HG03196 (cell line): ENCODE measurements at regions not wholly inside any gene's neighbourhood (a gene's known extent, or its start where the extent isn't known, plus 50 kb on each side); places are given as distances from the start of the nearest gene placed in this dataset.

Experiments used
- ATAC-seq: cut with Tn5 transposase; IDR thresholded peaks from one replicate; pipeline ENCODE4 v1.9.1; 2021; ENCODE audit not compliant: unreplicated experiment

DNA sequence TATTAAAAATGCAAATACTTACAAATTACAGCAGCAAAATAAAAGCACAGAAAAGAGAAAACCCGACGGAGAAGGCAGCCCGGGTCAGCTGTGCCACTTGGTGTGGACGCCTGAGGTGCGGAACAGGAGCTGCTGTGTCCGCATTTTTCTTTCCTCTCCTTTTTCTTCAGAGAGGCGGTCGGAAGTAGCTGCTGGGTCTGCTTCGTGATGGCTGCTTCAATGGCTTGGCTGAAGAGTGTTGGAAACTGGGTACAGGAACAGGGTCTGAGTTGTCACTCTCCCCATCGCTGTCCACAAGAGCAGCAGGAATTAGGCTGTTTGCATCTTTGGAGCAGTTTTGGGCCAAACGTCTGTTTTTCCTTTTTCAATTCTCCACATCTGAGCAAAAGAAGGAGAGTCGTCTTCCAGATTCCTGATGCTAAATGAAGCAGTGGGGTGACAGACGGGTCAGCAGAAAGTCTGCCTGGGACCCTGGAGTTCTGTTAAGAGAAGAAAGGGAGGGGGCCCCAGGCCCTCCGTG lies 53.5 kb upstream of the ARL8B start:
- no peak for ATAC-seq

GRCh38 chr3:5069627-5070026 lies 52.5 kb upstream of the ARL8B start:
- no peak for ATAC-seq

DNA sequence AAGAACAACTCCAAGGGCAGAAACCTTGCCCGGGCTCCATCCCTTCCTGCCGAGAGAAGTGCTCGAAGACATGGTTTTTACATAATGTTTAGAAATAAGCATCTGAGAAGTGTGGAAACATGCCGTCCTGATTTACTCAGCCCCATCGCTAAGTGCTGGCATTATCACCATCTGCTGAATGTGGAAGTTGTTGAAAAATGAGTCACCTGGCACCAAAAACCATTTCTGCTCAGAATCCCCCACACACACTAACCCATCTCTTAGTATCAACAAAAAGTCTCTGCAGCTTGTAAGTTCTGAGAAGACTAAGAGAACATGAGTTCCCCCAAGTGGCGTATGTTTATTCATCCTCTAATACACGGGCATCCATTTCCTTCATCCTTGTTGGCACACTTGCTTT lies 51.0 kb upstream of the ARL8B start:
- no peak for ATAC-seq

DNA sequence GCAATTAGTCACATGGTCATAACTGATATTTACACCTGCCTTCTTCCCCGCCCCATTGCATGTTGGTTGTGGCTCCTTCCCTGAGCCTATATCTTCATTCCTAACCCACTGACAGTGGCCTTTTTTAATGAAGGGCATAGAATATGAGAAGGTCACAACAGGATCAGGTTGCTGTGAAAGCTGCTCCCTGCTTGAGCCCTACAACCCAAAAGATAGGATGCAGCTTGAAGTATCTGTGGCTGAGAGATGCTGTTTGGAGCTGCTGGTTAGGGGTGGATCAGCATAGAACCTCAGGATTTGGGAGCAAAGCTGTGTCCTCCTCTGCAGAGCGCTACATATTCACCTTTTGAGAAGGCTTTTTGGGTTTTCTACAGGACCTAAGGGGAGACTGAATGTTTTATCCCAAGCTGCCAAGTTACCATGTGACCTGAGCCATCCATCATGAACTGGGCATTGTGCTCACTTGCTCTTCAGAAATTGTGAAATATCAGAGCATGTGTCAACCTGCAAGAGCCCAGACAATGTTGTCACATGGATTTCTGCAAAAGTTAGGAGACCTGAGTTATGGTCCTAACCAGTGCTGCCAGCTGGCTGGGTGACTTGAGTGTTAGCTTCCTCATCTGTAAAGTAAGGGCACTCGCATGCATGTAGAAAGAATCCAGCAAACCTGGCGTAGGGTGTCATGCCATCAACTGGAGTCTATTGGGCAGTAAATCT lies 49.8 kb upstream of the ARL8B start:
- no peak for ATAC-seq
